SK-N-SH (cell line): ENCODE measurements at regions not wholly inside any gene's neighbourhood (a gene's known extent, or its start where the extent isn't known, plus 50 kb on each side); places are given as distances from the start of the nearest gene placed in this dataset.

Source experiments
- CTCF ChIA-PET: fragments of 300-600, 350-600 bp; formaldehyde crosslinking; extraction: SDS; loops from one replicate; lab custom pipeline; 2021; lab: Yijun Ruan, JAX
- POLR2A ChIA-PET: fragments of 350-600 bp; sonication (Branson Sonifier 250); formaldehyde crosslinking; extraction: SDS; loops from one replicate; lab custom pipeline; 2020; ENCODE audit warnings: antibody characterized with exemption, inconsistent platforms; lab: Yijun Ruan, JAX
- DNase-seq: peaks from one replicate; pipeline ENCODE4 v3.0.0; 2012
- H2AFZ ChIP-seq: fragments of 200-600 bp; sonication (generic); 2 replicates; pipeline ENCODE4 v1.8.1; 2016; ENCODE audit warnings: antibody characterized with exemption, mild to moderate bottlenecking, low read depth
- H3F3A ChIP-seq: fragments of 200-600 bp; sonication (generic); replicated peaks from 2 replicates; pipeline ENCODE3; 2016; ENCODE audit warnings: antibody characterized with exemption, mild to moderate bottlenecking; ENCODE audit not compliant: insufficient read depth
- H3K27ac ChIP-seq, 2 experiments: fragments of 200-500 bp in 1 of 2; fragments of 200-600 bp in 1 of 2; sonication (Bioruptor generic) in 1 of 2; sonication (generic), shearing (Covaris generic) in 1 of 2; 2 replicates each; pipeline versions ENCODE4 v1.5.1 to v1.6.1; 2014 to 2016; ENCODE audit warnings: low read depth in 2 of 2, inconsistent platforms in 1 of 2, low read length in 1 of 2, mild to moderate bottlenecking in 1 of 2, mixed read lengths in 1 of 2
- H3K27me3 ChIP-seq: fragments of 200-600 bp; sonication (generic), shearing (Covaris generic); 2 replicates; pipeline ENCODE4 v1.6.1; 2016; ENCODE audit warnings: mixed run types; ENCODE audit not compliant: insufficient read depth
- H3K36me3 ChIP-seq, 2 experiments: fragments of 200-500 bp in 1 of 2; fragments of 200-600 bp in 1 of 2; sonication (Bioruptor generic) in 1 of 2; sonication (generic) in 1 of 2; replicated peaks in 1 of 2; 2 replicates each; pipeline versions ENCODE3 to v1.5.1; 2014 to 2016; ENCODE audit warnings: low read length in 1 of 2, mild to moderate bottlenecking in 1 of 2; ENCODE audit not compliant: insufficient read depth in 2 of 2, control insufficient read depth in 1 of 2
- H3K4me1 ChIP-seq, 2 experiments: fragments of 200-500 bp in 1 of 2; fragments of 200-600 bp in 1 of 2; sonication (Bioruptor generic) in 1 of 2; sonication (generic), shearing (Covaris generic) in 1 of 2; 2 replicates each; pipeline versions ENCODE4 v1.5.1 to v1.6.1; 2014 to 2016; ENCODE audit warnings: low read depth in 1 of 2, low read length in 1 of 2, mixed run types in 1 of 2; ENCODE audit not compliant: insufficient read depth in 2 of 2, control insufficient read depth in 1 of 2
- H3K4me2 ChIP-seq: fragments of 200-600 bp; sonication (generic), shearing (Covaris generic); 2 replicates; pipeline ENCODE4 v1.6.1; 2017; ENCODE audit warnings: mixed run types
- H3K4me3 ChIP-seq, 2 experiments: fragments of 200-500 bp in 1 of 2; fragments of 200-600 bp in 1 of 2; sonication (Bioruptor generic) in 1 of 2; sonication (generic), shearing (Covaris generic) in 1 of 2; 2 replicates each; pipeline versions ENCODE4 v1.5.1 to v1.8.1; 2014 to 2016; ENCODE audit warnings: low read depth in 2 of 2, inconsistent platforms in 1 of 2, low read length in 1 of 2, mild to moderate bottlenecking in 1 of 2, mixed read lengths in 1 of 2, moderate library complexity in 1 of 2
- H3K79me2 ChIP-seq: fragments of 200-600 bp; sonication (generic); 2 replicates; pipeline ENCODE4 v1.8.1; 2017; ENCODE audit warnings: mild to moderate bottlenecking; ENCODE audit not compliant: insufficient read depth
- H3K9ac ChIP-seq: fragments of 200-600 bp; sonication (generic); 2 replicates; pipeline ENCODE4 v1.6.1; 2017; ENCODE audit warnings: mixed run types
- H3K9me2 ChIP-seq: fragments of 200-600 bp; sonication (generic); 2 replicates; pipeline ENCODE4 v1.6.1; 2017; ENCODE audit warnings: mixed run types
- H3K9me3 ChIP-seq: fragments of 200-600 bp; sonication (generic); 2 replicates; pipeline ENCODE4 v1.6.1; 2017; ENCODE audit warnings: mixed run types, mild to moderate bottlenecking, moderate library complexity
- H4K20me1 ChIP-seq: fragments of 200-600 bp; sonication (generic); 2 replicates; pipeline ENCODE4 v1.6.1; 2017; ENCODE audit warnings: mild to moderate bottlenecking, mixed run types; ENCODE audit not compliant: insufficient read depth
- ELF1 ChIP-seq: IDR thresholded peaks from 2 replicates; pipeline ENCODE4 v1.4.0; 2012
- EZH2phosphoT487 ChIP-seq: fragments of 200-600 bp; sonication (generic); IDR thresholded peaks from 2 replicates; pipeline ENCODE4 v1.6.1; 2017; ENCODE audit warnings: low read depth, mixed run types, mild to moderate bottlenecking, antibody characterized with exemption, moderate library complexity, borderline replicate concordance
- FOSL2 ChIP-seq: IDR thresholded peaks from 2 replicates; pipeline ENCODE4 v1.4.0; 2012; ENCODE audit warnings: low read depth, mild to moderate bottlenecking, moderate library complexity, borderline replicate concordance
- FOXM1 ChIP-seq: IDR thresholded peaks from 2 replicates; pipeline ENCODE4 v1.4.0; 2012; ENCODE audit warnings: low read depth, mild to moderate bottlenecking
- GABPA ChIP-seq: IDR thresholded peaks from 2 replicates; pipeline ENCODE4 v1.4.0; 2012; ENCODE audit warnings: low read depth, mild to moderate bottlenecking
- MEF2A ChIP-seq: IDR thresholded peaks from 2 replicates; pipeline ENCODE4 v1.4.0; 2012; ENCODE audit warnings: low read depth, borderline replicate concordance
- NFIC ChIP-seq: IDR thresholded peaks from 2 replicates; pipeline ENCODE4 v1.4.0; 2012; ENCODE audit warnings: borderline replicate concordance
- NRF1 ChIP-seq: IDR thresholded peaks from 2 replicates; pipeline ENCODE4 v1.6.1; 2012; ENCODE audit warnings: low read depth, mild to moderate bottlenecking, low read length
- POLR2AphosphoS5 ChIP-seq: IDR thresholded peaks from 2 replicates; pipeline ENCODE4 v1.6.1; 2012; ENCODE audit warnings: low read depth, low read length
- RAD21 ChIP-seq: IDR thresholded peaks from 2 replicates; pipeline ENCODE4 v1.6.1; 2012; ENCODE audit warnings: mild to moderate bottlenecking, low read length
- RFX5 ChIP-seq: IDR thresholded peaks from 2 replicates; pipeline ENCODE4 v1.6.1; 2012; ENCODE audit warnings: mild to moderate bottlenecking, improper control_type of control experiment, low read length
- RXRA ChIP-seq: IDR thresholded peaks from 2 replicates; pipeline ENCODE4 v1.4.0; 2012; ENCODE audit warnings: low read depth, mild to moderate bottlenecking, borderline replicate concordance
- TAF1 ChIP-seq: IDR thresholded peaks from 2 replicates; pipeline ENCODE4 v1.6.1; 2012; ENCODE audit warnings: low read depth, mild to moderate bottlenecking, low read length, moderate library complexity, borderline replicate concordance
- TEAD4 ChIP-seq: IDR thresholded peaks from 2 replicates; pipeline ENCODE4 v1.4.0; 2012; ENCODE audit warnings: mild to moderate bottlenecking, borderline replicate concordance; ENCODE audit not compliant: insufficient read depth
- YY1 ChIP-seq: IDR thresholded peaks from 2 replicates; pipeline ENCODE4 v1.4.0; 2012; ENCODE audit warnings: low read depth, mild to moderate bottlenecking
- WGBS: methylation state at CpG from one replicate; pipeline ENCODE4 v1.1.6; 2017; ENCODE audit warnings: low lambda C conversion rate; 5-methylcytosine and 5-hydroxymethylcytosine counted together
- TF ChIP-seq, protein P1 (sequence below): fragments of 150-350 bp; IDR thresholded peaks from 2 replicates; pipeline ENCODE4 v1.6.1; 2016; ENCODE audit warnings: mild to moderate bottlenecking, low read depth, low read length
- TF ChIP-seq, protein P2 (sequence below): IDR thresholded peaks from 2 replicates; pipeline ENCODE4 v1.6.1; 2012; ENCODE audit warnings: mild to moderate bottlenecking, low read depth, low read length, moderate library complexity
- TF ChIP-seq, protein P3 (sequence below): IDR thresholded peaks from 2 replicates; pipeline ENCODE4 v1.4.0; 2012; ENCODE audit warnings: low read depth, borderline replicate concordance
- TF ChIP-seq, protein P4 (sequence below): fragments of 200-600 bp; sonication (generic); IDR thresholded peaks from 2 replicates; pipeline ENCODE4 v1.6.1; 2017; ENCODE audit warnings: antibody characterized with exemption, mild to moderate bottlenecking, moderate library complexity
- TF ChIP-seq, protein P5 (sequence below): fragments of 150-350 bp; IDR thresholded peaks from 2 replicates; pipeline ENCODE4 v1.6.1; 2017; ENCODE audit warnings: antibody characterized with exemption, low read length, low read depth, borderline replicate concordance

DNA sequence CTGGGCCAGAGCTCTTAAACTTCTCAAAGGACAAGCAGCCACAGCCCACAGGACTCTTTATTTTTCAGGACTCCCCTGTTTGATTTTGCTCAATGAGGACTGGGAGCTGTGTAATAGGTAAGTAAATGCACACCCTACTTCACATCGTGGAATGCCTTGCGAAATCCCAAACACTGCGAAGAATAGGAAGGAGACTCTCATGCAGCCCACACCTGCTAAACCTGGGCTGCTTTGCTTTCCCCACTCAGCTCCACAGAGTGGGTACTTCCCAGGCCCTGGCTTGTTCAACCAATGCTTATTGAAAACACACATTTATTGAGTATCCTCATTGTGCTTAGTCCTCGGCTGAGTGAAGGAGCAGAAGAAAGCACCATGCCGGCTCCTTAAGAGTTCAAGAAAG is 103.3 kb upstream of the FSTL4 start:
- Histone ChIP-seq H3K4me3 (no peak overlapping the region), H3K9ac (no peak overlapping the region), H3K36me3 (no peaks in the 10 kb centered on the region), H3K27me3 (no peaks in the 10 kb centered on the region), H3K9me2 (no peaks in the 10 kb centered on the region), H3K79me2 (no peaks in the 10 kb centered on the region), H4K20me1 (no peaks in the 10 kb centered on the region), H2AFZ (no peak overlapping the region), H3K9me3 (no peaks in the 10 kb centered on the region), H3K4me1 (peaks cover 0 to 33% of the 10 kb centered on the region in 2 experiments; a peak in 2 of 4 replicates), H3K4me2 (no peak overlapping the region), H3K27ac (no peak overlapping the region), H3F3A (no peaks in the 10 kb centered on the region)
- no peak for DNase-seq
- 75% methylated on average over 5 of the region's 5 CpGs for WGBS
- POLR2A ChIA-PET = no interaction called here
- no peak for TF ChIP-seq FOXM1
- TF ChIP-seq, protein P1, sequence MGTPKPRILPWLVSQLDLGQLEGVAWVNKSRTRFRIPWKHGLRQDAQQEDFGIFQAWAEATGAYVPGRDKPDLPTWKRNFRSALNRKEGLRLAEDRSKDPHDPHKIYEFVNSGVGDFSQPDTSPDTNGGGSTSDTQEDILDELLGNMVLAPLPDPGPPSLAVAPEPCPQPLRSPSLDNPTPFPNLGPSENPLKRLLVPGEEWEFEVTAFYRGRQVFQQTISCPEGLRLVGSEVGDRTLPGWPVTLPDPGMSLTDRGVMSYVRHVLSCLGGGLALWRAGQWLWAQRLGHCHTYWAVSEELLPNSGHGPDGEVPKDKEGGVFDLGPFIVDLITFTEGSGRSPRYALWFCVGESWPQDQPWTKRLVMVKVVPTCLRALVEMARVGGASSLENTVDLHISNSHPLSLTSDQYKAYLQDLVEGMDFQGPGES = no peak
- no peak for TF ChIP-seq RAD21
- TF ChIP-seq, protein P2, sequence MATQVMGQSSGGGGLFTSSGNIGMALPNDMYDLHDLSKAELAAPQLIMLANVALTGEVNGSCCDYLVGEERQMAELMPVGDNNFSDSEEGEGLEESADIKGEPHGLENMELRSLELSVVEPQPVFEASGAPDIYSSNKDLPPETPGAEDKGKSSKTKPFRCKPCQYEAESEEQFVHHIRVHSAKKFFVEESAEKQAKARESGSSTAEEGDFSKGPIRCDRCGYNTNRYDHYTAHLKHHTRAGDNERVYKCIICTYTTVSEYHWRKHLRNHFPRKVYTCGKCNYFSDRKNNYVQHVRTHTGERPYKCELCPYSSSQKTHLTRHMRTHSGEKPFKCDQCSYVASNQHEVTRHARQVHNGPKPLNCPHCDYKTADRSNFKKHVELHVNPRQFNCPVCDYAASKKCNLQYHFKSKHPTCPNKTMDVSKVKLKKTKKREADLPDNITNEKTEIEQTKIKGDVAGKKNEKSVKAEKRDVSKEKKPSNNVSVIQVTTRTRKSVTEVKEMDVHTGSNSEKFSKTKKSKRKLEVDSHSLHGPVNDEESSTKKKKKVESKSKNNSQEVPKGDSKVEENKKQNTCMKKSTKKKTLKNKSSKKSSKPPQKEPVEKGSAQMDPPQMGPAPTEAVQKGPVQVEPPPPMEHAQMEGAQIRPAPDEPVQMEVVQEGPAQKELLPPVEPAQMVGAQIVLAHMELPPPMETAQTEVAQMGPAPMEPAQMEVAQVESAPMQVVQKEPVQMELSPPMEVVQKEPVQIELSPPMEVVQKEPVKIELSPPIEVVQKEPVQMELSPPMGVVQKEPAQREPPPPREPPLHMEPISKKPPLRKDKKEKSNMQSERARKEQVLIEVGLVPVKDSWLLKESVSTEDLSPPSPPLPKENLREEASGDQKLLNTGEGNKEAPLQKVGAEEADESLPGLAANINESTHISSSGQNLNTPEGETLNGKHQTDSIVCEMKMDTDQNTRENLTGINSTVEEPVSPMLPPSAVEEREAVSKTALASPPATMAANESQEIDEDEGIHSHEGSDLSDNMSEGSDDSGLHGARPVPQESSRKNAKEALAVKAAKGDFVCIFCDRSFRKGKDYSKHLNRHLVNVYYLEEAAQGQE = no peak
- no peak for TF ChIP-seq FOSL2
- no peak for TF ChIP-seq GABPA
- TF ChIP-seq, protein P3, sequence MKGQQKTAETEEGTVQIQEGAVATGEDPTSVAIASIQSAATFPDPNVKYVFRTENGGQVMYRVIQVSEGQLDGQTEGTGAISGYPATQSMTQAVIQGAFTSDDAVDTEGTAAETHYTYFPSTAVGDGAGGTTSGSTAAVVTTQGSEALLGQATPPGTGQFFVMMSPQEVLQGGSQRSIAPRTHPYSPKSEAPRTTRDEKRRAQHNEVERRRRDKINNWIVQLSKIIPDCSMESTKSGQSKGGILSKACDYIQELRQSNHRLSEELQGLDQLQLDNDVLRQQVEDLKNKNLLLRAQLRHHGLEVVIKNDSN = no peak
- no peak for TF ChIP-seq RFX5
- no peak for TF ChIP-seq NFIC
- no peak for TF ChIP-seq EZH2phosphoT487
- TF ChIP-seq NRF1 = no peak
- TF ChIP-seq, protein P4, sequence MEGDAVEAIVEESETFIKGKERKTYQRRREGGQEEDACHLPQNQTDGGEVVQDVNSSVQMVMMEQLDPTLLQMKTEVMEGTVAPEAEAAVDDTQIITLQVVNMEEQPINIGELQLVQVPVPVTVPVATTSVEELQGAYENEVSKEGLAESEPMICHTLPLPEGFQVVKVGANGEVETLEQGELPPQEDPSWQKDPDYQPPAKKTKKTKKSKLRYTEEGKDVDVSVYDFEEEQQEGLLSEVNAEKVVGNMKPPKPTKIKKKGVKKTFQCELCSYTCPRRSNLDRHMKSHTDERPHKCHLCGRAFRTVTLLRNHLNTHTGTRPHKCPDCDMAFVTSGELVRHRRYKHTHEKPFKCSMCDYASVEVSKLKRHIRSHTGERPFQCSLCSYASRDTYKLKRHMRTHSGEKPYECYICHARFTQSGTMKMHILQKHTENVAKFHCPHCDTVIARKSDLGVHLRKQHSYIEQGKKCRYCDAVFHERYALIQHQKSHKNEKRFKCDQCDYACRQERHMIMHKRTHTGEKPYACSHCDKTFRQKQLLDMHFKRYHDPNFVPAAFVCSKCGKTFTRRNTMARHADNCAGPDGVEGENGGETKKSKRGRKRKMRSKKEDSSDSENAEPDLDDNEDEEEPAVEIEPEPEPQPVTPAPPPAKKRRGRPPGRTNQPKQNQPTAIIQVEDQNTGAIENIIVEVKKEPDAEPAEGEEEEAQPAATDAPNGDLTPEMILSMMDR = no peak
- TF ChIP-seq MEF2A = no peak
- TF ChIP-seq ELF1 = no peak
- TF ChIP-seq RXRA = no peak
- TF ChIP-seq YY1 = no peak
- no peak for TF ChIP-seq TAF1
- TF ChIP-seq POLR2AphosphoS5 = no peak
- no peak for TF ChIP-seq TEAD4
- TF ChIP-seq, protein P5, sequence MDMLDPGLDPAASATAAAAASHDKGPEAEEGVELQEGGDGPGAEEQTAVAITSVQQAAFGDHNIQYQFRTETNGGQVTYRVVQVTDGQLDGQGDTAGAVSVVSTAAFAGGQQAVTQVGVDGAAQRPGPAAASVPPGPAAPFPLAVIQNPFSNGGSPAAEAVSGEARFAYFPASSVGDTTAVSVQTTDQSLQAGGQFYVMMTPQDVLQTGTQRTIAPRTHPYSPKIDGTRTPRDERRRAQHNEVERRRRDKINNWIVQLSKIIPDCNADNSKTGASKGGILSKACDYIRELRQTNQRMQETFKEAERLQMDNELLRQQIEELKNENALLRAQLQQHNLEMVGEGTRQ = no peak
- CTCF ChIA-PET = interaction anchor here (1.5 to 4.8 kb wide), 5 partner anchors 8 to 291 kb away, joined by 3 to 34 read pairs (median 17); no protein-coding TSS in a partner anchor
